22Rv1 (cell line): ENCODE measurements at regions not wholly inside any gene's neighbourhood (a gene's known extent, or its start where the extent isn't known, plus 50 kb on each side); places are given as distances from the start of the nearest gene placed in this dataset.

Experiments
- H3K27ac ChIP-seq: fragments of 450-650 bp; 2 replicates; pipeline ENCODE4 v1.5.1; 2017
- CTCF ChIP-seq: fragments of 450-650 bp; IDR thresholded peaks from 2 replicates; pipeline ENCODE4 v1.5.1; 2017; ENCODE audit warnings: mild to moderate bottlenecking
- ZFX ChIP-seq: fragments of 450-650 bp; IDR thresholded peaks from 2 replicates; pipeline ENCODE4 v1.6.1; 2017; ENCODE audit warnings: antibody characterized with exemption, borderline replicate concordance

- no peak overlapping the region for H3K27ac ChIP-seq
- TF ChIP-seq ZFX, result no peak
- TF ChIP-seq CTCF, result no peak
Observed at GRCh38 chr10:124318811-124319210, 99.9 kb downstream of the OAT start.

GRCh38 chr10:124318076-124318475 lies 100.6 kb downstream of the OAT start:
- TF ChIP-seq ZFX (no peak), CTCF (no peak)
- H3K27ac ChIP-seq, result no peak overlapping the region

- H3K27ac ChIP-seq, result no peak overlapping the region
- TF ChIP-seq ZFX (no peak), CTCF (no peak)
Observed at GRCh38 chr10:124316326-124316725, 102.4 kb downstream of the OAT start.

GRCh38 chr10:124315591-124316270 lies 103.0 kb downstream of the OAT start:
- H3K27ac ChIP-seq, result no peak overlapping the region
- TF ChIP-seq ZFX (no peak), CTCF (no peak)

- TF ChIP-seq CTCF (no peak), ZFX (no peak)
- no peak overlapping the region for H3K27ac ChIP-seq
Observed at GRCh38 chr10:124313374-124313773, 105.3 kb downstream of the OAT start.

GRCh38 chr10:124308811-124309210 lies 109.9 kb downstream of the OAT start:
- H3K27ac ChIP-seq, result no peak overlapping the region
- TF ChIP-seq ZFX, result no peak
- TF ChIP-seq CTCF, result no peak

GRCh38 chr10:124308056-124308645 lies 110.6 kb downstream of the OAT start:
- no peak for TF ChIP-seq ZFX
- no peak for TF ChIP-seq CTCF
- H3K27ac ChIP-seq, result no peak overlapping the region
